Stimulated activated CD4-positive, alpha-beta T cell treated with anti-CD3 and anti-CD28 coated beads, Interleukin-15, amount 100 ng/mL, for 24 hours (primary cell): ENCODE measurements at regions not wholly inside any gene's neighbourhood (a gene's known extent, or its start where the extent isn't known, plus 50 kb on each side); places are given as distances from the start of the nearest gene placed in this dataset.
"Not testable (repeated sequence)": the region's sequence is repeated elsewhere in the genome, so short reads cannot be mapped to it uniquely, and the experiment has no call there.

Experiments used
- DNase-seq: peaks from one replicate; pipeline ENCODE4 v3.0.0-alpha.2; 2020

- DNase-seq = no peak
Measured at GRCh38 chr13:76600081-76600480, 286.1 kb downstream of the KCTD12 start.

- DNase-seq = no peak
Measured at GRCh38 chr13:76597868-76598267, 288.3 kb downstream of the KCTD12 start.

DNA sequence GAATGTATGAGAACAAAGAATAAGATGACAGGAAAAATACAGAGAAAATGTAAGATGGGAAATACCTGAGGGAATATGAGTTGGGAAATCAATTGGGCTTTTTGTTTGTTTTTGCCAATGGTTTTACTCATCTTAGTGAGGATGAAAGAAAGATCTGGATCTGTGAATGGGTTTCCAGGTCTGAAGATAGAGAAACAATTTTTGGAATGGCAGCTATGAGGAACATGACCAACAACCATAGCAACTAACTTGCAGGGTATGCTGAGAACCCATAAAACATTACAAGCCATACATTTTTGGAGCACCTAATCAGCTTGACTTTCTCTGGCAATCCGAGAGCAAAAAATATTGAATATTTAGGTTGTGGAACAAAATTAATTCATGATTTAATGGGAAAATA is 290.0 kb downstream of the KCTD12 start:
- DNase-seq = no peak

DNA sequence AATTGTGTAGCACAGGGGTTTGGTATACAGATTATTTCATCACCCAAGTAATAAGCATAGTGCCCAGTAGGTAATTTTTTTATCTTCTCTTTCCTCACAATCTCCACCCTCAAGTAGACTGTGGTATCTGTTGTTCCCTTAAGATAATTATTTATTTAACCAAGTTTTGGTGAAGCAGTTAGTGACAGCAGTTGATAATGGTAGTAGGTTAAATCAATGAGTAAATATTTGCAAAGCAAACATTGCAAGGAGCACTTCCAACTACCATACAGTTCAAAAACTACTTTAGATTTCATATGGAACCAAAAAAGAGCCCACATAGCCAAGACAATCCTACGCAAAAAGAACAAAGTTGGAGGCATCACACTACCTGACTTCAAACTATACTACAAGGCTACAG is 291.8 kb downstream of the KCTD12 start:
- no peak for DNase-seq

GRCh38 chr13:76586842-76587241 is 299.4 kb downstream of the KCTD12 start:
- no peak for DNase-seq

- DNase-seq = no peak
Measured at GRCh38 chr13:76579701-76580100, 306.5 kb downstream of the KCTD12 start.

- DNase-seq = not testable (repeated sequence)
Measured at GRCh38 chr13:76575634-76576033, 310.6 kb downstream of the KCTD12 start.

DNA sequence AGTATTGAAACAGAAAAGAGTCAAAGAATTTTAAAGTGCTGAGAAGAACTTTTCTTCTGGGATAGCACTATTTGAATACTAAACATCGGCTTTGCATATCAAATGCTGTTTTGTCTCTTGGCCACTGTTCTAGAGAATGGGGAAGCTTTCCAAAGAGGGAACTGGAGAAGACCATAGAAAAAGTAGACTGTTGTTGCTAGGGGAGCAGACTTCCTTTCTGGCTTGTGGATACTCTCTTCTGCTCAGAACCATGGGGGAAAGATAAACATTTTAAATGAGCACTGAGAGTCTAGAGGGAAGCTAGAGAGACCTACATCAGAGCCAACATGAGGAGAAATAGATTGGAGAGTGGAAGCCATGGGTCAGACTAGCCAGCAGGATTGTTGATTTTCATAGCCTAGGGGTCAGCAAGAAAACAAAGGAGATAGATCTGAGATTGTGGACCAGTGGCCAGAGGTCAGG is 315.7 kb downstream of the KCTD12 start:
- DNase-seq = no peak

DNA sequence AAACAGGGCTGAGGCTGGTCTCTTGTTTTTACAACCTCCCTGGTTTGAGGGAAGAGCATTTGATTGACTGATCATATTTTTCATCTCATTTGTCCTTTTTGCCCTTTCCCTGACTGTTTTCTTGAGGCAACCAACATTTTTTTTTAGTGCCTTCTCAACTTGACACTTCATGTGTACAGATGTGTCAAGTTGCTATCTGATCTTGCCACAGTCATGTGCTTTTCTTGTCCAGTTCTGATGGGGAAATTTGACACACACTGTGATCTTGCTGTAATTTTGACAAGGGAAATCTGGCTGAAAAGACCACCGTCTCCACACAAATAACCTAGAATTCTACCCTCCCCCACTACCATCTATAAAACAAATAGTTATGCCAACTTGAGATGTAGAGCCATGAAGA is 329.6 kb downstream of the KCTD12 start:
- no peak for DNase-seq

DNA sequence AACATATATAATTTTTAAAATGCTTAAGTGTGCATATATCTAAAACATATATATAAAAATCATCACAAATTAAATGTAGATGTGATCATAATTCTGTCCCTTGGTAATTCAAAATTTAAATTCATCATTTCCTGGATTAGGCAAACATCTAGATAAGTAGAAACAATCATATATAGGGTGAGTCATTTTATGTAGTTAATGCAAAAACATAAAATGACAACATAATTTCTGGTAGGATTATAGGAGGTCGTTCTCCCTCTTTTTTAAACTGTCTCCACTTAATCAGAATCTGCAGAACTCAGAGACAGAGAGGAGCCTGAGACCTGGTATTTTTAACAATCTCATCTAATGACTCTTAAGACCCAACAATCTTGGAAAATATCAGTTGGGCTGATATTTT is 333.4 kb downstream of the KCTD12 start:
- DNase-seq = no peak

DNA sequence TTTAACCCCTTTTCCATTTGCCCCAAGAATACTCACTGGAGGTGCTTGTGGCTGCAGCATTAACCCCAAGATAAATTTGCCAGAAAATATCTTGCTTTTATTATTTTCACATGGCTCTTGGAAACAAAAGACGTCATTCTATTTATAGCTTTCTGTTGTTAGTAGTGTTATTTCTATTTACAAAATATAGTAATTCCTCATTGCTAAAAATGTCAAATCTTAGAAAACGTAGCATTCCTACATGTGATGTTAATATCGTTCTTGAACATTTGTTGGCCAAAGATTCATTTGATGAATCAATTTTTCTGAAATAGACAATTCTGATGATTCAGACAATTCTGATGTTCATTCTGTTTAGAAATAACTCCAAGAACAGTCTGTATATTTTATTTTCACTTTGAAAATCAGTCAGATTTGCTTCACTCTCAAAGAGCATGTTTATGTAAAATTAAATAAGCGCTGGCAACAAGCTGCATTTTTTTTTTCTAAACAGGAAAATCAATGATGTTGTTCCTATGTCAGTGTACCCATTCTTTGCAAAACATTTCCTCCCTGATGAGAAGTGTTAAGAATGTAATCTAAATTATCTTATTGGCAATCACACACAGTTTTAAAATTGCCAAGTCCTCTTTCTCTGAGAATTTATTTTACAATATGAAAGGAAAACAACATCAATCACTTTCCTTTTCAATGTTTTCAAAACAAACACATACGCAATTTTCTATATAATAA is 334.0 kb downstream of the KCTD12 start:
- DNase-seq = no peak

- DNase-seq = no peak
Measured at GRCh38 chr13:76542176-76542575, 344.0 kb downstream of the KCTD12 start.

GRCh38 chr13:76538004-76538403 is 348.2 kb downstream of the KCTD12 start:
- no peak for DNase-seq

- no peak for DNase-seq
Measured at GRCh38 chr13:76533251-76533650, 353.0 kb downstream of the KCTD12 start.

GRCh38 chr13:76527041-76527440 is 359.2 kb downstream of the KCTD12 start:
- DNase-seq = no peak

- no peak for DNase-seq
Measured at GRCh38 chr13:76523740-76524340, 362.4 kb downstream of the KCTD12 start.

DNA sequence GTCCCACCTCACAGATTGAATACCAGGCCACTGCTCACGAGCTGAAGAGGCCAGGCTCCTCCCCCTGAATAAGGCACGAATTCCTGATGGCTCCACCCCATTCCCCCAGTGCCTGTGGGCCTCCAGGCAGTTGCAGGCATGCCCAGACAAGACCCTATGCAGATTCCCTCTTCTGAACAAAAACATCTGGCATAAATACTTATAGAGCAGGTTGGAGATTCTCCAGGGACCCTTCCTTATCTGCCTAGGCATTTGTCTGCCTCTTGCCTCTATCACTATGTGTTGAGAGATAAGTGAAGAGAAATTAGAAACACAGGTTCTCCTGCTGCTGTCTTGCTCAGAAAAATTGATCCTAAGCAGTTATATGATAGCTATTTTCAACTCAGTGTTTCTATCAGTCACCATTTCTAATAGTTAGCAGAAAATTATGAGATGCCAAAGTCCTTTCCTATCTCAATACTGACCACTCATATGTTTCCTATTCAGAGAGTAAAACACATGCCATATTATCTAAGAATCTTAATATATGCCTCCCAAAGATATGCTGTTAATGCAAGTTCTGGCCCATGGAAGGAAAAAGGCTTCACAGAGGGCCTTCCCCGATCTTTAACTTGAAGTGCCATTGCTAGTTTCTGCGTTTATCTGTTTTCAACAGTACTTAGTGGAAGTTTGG is 364.0 kb downstream of the KCTD12 start:
- DNase-seq = no peak

- no peak for DNase-seq
Measured at GRCh38 chr13:76519685-76520084, 366.5 kb downstream of the KCTD12 start.

GRCh38 chr13:76516586-76516985 is 369.6 kb downstream of the KCTD12 start:
- no peak for DNase-seq

DNA sequence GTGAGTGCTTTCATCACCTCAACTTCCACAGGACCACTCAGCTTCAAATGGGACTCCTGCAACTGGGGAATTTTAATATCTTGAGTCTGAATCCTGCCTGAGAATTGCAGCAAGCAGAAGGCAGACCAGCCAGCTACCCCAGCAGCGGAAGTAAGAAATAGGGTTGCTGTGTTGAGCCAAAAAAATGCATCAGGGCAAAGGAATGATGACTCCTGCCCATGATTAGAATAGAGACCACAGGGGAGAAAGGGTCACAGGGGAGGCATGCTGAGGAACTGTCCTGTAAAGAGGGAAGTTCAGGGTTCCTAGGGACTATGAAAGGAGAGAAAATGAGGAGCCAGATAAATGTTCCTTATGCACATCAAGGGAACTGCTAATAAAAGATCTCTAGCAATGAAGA is 370.2 kb downstream of the KCTD12 start:
- no peak for DNase-seq

DNA sequence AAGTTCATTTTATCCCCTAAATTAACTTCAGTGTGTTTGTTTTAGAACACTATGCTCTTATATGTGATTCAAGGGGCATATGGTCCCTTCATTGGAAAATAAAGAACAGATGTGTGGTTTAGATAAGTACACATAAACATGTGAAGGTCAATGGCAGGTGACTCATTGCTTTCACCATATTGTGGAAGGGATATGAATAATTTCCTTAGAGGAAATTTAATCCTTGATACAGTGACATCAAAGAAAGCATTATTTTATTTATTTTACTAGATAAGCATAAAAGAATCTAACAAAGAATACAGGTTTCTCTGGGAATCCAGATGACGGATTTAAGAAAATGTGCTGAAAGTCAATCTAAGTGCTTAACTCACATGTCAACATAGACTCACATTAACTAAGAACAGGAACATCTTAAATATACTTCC is 373.5 kb downstream of the KCTD12 start:
- DNase-seq = no peak

- no peak for DNase-seq
Measured at GRCh38 chr13:76505437-76505836, 380.8 kb downstream of the KCTD12 start.

DNA sequence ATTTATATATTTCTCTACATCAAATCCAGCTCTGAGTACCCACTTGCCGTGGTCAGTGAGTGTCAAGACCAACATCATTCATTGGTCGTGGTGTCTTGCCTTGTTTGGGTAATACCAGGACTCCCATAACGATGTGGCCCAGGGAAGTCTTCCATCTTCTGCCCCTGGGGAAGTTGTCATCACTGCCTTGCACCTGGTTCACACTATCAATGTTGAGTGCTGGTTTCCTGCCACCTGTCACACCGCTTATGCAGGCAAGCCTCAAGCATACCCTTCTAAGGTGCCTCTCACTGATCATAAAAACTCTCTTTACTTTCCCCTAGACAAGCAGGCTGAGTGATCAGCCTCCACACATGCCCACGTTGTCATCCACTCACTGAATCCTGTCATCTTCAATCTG is 382.4 kb downstream of the KCTD12 start:
- no peak for DNase-seq

DNA sequence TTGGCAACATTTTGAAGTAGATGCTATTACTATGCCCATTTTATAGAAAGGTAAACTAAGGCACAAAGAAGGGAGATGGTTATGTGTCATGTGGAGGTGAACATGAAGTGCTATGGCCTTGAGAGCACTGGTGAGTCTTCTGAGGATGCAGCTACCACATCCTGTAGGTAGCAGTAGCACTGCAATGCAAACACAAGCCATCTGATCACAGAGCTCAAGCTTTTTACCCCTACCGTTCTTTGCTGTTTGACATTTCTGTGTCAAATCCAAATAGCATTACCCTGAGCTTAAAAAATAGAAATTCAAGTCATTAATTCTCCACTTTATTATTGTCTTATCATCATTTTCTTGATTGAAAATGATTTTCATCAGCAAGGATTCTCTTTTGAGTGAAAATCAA is 382.9 kb downstream of the KCTD12 start:
- DNase-seq = no peak
